K562 (cell line): ENCODE measurements at regions not wholly inside any gene's neighbourhood (a gene's known extent, or its start where the extent isn't known, plus 50 kb on each side); places are given as distances from the start of the nearest gene placed in this dataset.

Experiments used
- ATAC-seq: fragments of 200-7000 bp; cut with Tn5 transposase; 3 replicates; pipeline ENCODE4 v1.9.1; 2020; ENCODE audit warnings: moderate library complexity
- BruUV-seq: library from RNA; stranded (reverse); fragments of 400-500 nt; replicated peaks from 2 replicates; lab custom pipeline; 2021; lab: Mats Ljungman, UMichigan
- CTCF ChIA-PET: fragments of 300-600 bp; formaldehyde crosslinking; extraction: SDS; loops from one replicate; lab custom pipeline; 2021; ENCODE audit warnings: low intra/inter-chr PET ratio; lab: Yijun Ruan, JAX
- POLR2A ChIA-PET: fragments of 300-600, 350-650 bp; sonication (Branson Sonifier 250); formaldehyde crosslinking; extraction: SDS; loops from one replicate; lab custom pipeline; 2021; ENCODE audit warnings: antibody characterized with exemption, inconsistent platforms; lab: Yijun Ruan, JAX
- DNase-seq, 4 experiments: peaks; one replicate each; pipeline versions ENCODE4 v3.0.0 to v3.0.0-alpha.2; 2011 to 2018; ENCODE audit warnings: low spot score in 3 of 4, mixed read lengths in 3 of 4; ENCODE audit errors: extremely low read depth in 1 of 4
- FAIRE-seq: peaks from 2 replicates; lab custom pipeline; 2011; peaks lifted over from hg19 to GRCh38; lab: Jason Lieb, UNC
- H2AFZ ChIP-seq: 2 replicates; pipeline ENCODE4 v1.6.0; 2011; ENCODE audit warnings: low read depth, low read length, control low read depth, inconsistent platforms
- H3K27ac ChIP-seq: fragments of 200-600 bp; 3 replicates; pipeline ENCODE4 v1.8.0; 2011; ENCODE audit warnings: low read depth, mild to moderate bottlenecking, control low read depth, inconsistent platforms, low read length, moderate library complexity, mixed read lengths; ENCODE audit errors: extremely low read depth
- H3K27me3 ChIP-seq, 2 experiments: fragments of 300-600 bp in 1 of 2; 2 replicates in 1 of 2; 3 replicates in 1 of 2; pipeline versions ENCODE4 v1.6.0 to v1.8.0; 2011; ENCODE audit warnings: inconsistent platforms in 2 of 2, low read length in 2 of 2, mild to moderate bottlenecking in 1 of 2, mixed read lengths in 1 of 2, moderate library complexity in 1 of 2; ENCODE audit not compliant: control insufficient read depth in 2 of 2, insufficient read depth in 2 of 2
- H3K36me3 ChIP-seq: fragments of 300-600 bp; 3 replicates; pipeline ENCODE4 v1.8.0; 2011; ENCODE audit warnings: mild to moderate bottlenecking, low read length, inconsistent platforms; ENCODE audit not compliant: control insufficient read depth, insufficient read depth
- H3K4me1 ChIP-seq, 2 experiments: fragments of 200-600 bp in 1 of 2; replicated peaks in 1 of 2; 2 replicates in 1 of 2; 3 replicates in 1 of 2; pipeline versions ENCODE4 v1.5.1 to v1.8.0; 2011; ENCODE audit warnings: inconsistent platforms in 2 of 2, low read length in 2 of 2, mild to moderate bottlenecking in 1 of 2, mixed read lengths in 1 of 2, moderate library complexity in 1 of 2; ENCODE audit not compliant: control insufficient read depth in 2 of 2, insufficient read depth in 2 of 2
- H3K4me2 ChIP-seq: 2 replicates; pipeline ENCODE4 v1.6.1; 2011; ENCODE audit warnings: low read length, control low read depth, inconsistent platforms, mixed read lengths; ENCODE audit not compliant: insufficient read depth
- H3K4me3 ChIP-seq: fragments of 200-600 bp; sonication (generic), shearing (Covaris generic); 2 replicates; pipeline ENCODE4 v1.5.1; 2016; ENCODE audit warnings: control low read depth, inconsistent platforms
- H3K79me2 ChIP-seq: fragments of 200-600 bp; 3 replicates; pipeline ENCODE4 v1.8.0; 2011; ENCODE audit warnings: low read length, inconsistent platforms; ENCODE audit not compliant: control insufficient read depth, insufficient read depth
- H3K9ac ChIP-seq, 2 experiments: 2 replicates each; pipeline versions ENCODE4 v1.6.0 to v1.6.1; 2011; ENCODE audit warnings: low read depth in 2 of 2, low read length in 2 of 2, control low read depth in 1 of 2, inconsistent platforms in 1 of 2, mild to moderate bottlenecking in 1 of 2, mixed read lengths in 1 of 2; ENCODE audit not compliant: insufficient read depth in 1 of 2
- H3K9me1 ChIP-seq: one replicate; pipeline ENCODE4 v1.6.0; 2011; ENCODE audit warnings: inconsistent platforms, mild to moderate bottlenecking, low read length, moderate library complexity; ENCODE audit not compliant: control insufficient read depth, insufficient read depth
- H3K9me3 ChIP-seq: replicated peaks from 2 replicates; pipeline ENCODE4 v1.5.1; 2011; ENCODE audit warnings: low read depth, low read length, inconsistent platforms; ENCODE audit not compliant: control insufficient read depth, insufficient read depth
- H4K20me1 ChIP-seq: replicated peaks from 2 replicates; pipeline ENCODE4 v1.6.1; 2011; ENCODE audit warnings: low read length, inconsistent platforms, mixed read lengths; ENCODE audit not compliant: control insufficient read depth, insufficient read depth
- CSDE1 ChIP-seq, 2 experiments: fragments of 450-650 bp; IDR thresholded peaks; 2 replicates each; pipeline ENCODE4 v1.6.1; 2016; ENCODE audit warnings: mild to moderate bottlenecking in 1 of 2
- DLX4 ChIP-seq: fragments of 250-450 bp; sonication (Bioruptor Pico); IDR thresholded peaks from 2 replicates; pipeline ENCODE4 v1.6.1; 2021; ENCODE audit warnings: mild to moderate bottlenecking
- DPF2 ChIP-seq: fragments of 450-650 bp; IDR thresholded peaks from 2 replicates; pipeline ENCODE4 v1.6.1; 2016
- E2F3 ChIP-seq: fragments of 250-450 bp; sonication (Bioruptor Pico); IDR thresholded peaks from 2 replicates; pipeline ENCODE4 v1.4.0; 2020; ENCODE audit warnings: mild to moderate bottlenecking
- ETV1 ChIP-seq: fragments of 450-650 bp; conservative IDR thresholded peaks from 2 replicates; pipeline ENCODE4 v1.6.1; 2016; ENCODE audit warnings: missing genetic modification characterization, control low read depth, low read depth, missing compliant biosample characterization
- GTF2E2 ChIP-seq: fragments of 200-800 bp; sonication (Bioruptor generic); IDR thresholded peaks from 2 replicates; pipeline ENCODE4 v1.6.1; 2016; ENCODE audit warnings: missing genetic modification characterization, missing compliant biosample characterization
- HDAC1 ChIP-seq, 2 experiments: fragments of 450-650 bp; IDR thresholded peaks; 2 replicates each; pipeline ENCODE4 v1.6.1; 2016 to 2017; ENCODE audit warnings: inconsistent platforms in 1 of 2, mild to moderate bottlenecking in 1 of 2, moderate library complexity in 1 of 2
- NCOA4 ChIP-seq: fragments of 450-650 bp; IDR thresholded peaks from 2 replicates; pipeline ENCODE4 v1.6.1; 2018; ENCODE audit warnings: mild to moderate bottlenecking; ENCODE audit not compliant: partially characterized antibody
- NEUROD1 ChIP-seq: fragments of 150-350 bp; IDR thresholded peaks from 2 replicates; pipeline ENCODE4 v1.6.1; 2014; ENCODE audit warnings: borderline replicate concordance, low read length, low read depth; ENCODE audit not compliant: partially characterized antibody
- PHF8 ChIP-seq: fragments of 200-600 bp; sonication (generic); IDR thresholded peaks from 2 replicates; pipeline ENCODE4 v1.6.1; 2012; ENCODE audit warnings: mixed run types, mild to moderate bottlenecking, inconsistent platforms, low read length, moderate library complexity, borderline replicate concordance
- YBX1 ChIP-seq: fragments of 450-650 bp; IDR thresholded peaks from 2 replicates; pipeline ENCODE4 v1.7.1; 2016; ENCODE audit warnings: mild to moderate bottlenecking
- ZBTB49 ChIP-seq: sonication (generic); formaldehyde crosslinking; IDR thresholded peaks from 2 replicates; pipeline ENCODE4 v1.8.0; 2022; ENCODE audit warnings: missing genetic modification reagents, mild to moderate bottlenecking, borderline replicate concordance
- ZNF699 ChIP-seq: fragments of 250-450 bp; sonication (Bioruptor Pico); IDR thresholded peaks from 2 replicates; pipeline ENCODE4 v1.8.0; 2021; ENCODE audit warnings: mild to moderate bottlenecking, moderate library complexity; ENCODE audit not compliant: insufficient replicate concordance
- WGBS: fragments of 100-300 bp; shearing (Covaris generic); methylation state at CpG from one replicate; pipeline ENCODE4 v1.1.6; 2016; ENCODE audit warnings: low coverage, mixed read lengths; ENCODE audit not compliant: insufficient coverage; ENCODE audit errors: missing lambda C conversion rate; 5-methylcytosine and 5-hydroxymethylcytosine counted together
- in situ Hi-C: fragments of 300-500 bp; cut with MboI; formaldehyde crosslinking; loops from 4 replicates; pipeline ENCODE4 v1.15.0; 2018; ENCODE audit warnings: inconsistent platforms, mixed read lengths
- intact Hi-C: fragments of 100-400 bp; cut with micrococcal nuclease; formaldehyde crosslinking; loops from 2 replicates; pipeline ENCODE4 v1.14.2; 2022

DNA sequence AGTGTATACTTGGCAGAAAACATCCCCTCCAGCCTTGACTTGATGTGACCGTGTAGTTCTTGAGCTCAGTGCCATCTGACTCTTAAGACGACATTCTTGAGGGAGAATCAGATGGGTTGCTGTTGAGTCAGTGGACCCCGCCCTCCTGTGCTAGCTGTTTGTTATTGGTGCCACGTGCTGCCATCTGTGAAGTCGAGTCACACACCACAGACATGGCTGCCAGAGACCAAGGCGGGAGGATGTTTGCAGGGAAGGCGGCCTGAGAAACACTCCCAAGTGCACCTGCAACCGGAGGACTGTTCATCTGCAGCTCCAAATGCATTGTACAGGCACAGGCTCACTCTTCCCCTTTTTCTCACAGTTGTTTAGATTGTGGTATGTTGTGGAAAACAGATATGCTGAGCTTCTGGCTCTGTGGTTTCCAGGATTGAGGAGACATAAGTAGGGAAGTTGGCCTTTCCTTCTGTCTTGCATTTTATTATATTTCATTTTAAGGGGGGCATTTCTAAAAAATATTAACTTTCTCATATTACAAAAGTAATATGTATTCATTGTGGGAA, 345.3 kb upstream of the ZFP64 start:
- ChIA-PET CTCF (no interaction called here), POLR2A (no interaction called here)
- FAIRE-seq: no peak
- no peaks in the 10 kb centered on the region for H3K79me2 ChIP-seq
- H3K27ac ChIP-seq: no peak overlapping the region
- H4K20me1 ChIP-seq: no peaks in the 10 kb centered on the region
- in situ Hi-C loops (no loop called here), intact Hi-C loops (no loop called here)
- H3K4me3 ChIP-seq: no peak overlapping the region
- DNase-seq: no peak
- TF ChIP-seq DPF2 (no peak), GTF2E2 (tag) (no peak), NEUROD1 (no peak), ZNF699 (CRISPR knock-in tag) (no peak), CSDE1 (IDR thresholded peaks at IDR 0.05) (no peak), HDAC1 (IDR thresholded peaks at IDR 0.05) (no peak), PHF8 (no peak), ZBTB49 (CRISPR knock-in tag) (no peak), E2F3 (no peak), YBX1 (no peak), ETV1 (tag) (no peak), DLX4 (CRISPR knock-in tag) (no peak), NCOA4 (no peak)
- ATAC-seq: no peak
- 20% methylated on average over 7 of the region's 8 CpGs for WGBS
- no peak overlapping the region for H3K4me2 ChIP-seq
- H3K9ac ChIP-seq: no peak overlapping the region
- no peaks in the 10 kb centered on the region for H3K9me1 ChIP-seq
- no peaks in the 10 kb centered on the region for H3K27me3 ChIP-seq
- no peaks in the 10 kb centered on the region for H3K4me1 ChIP-seq
- H3K9me3 ChIP-seq: no peaks in the 10 kb centered on the region; the same call in 1 of the 2 replicates
- H3K36me3 ChIP-seq: no peaks in the 10 kb centered on the region
- BruUV-seq: no TSS peak
- no peak overlapping the region for H2AFZ ChIP-seq
